SHP77 (cell line): ENCODE measurements at regions not wholly inside any gene's neighbourhood (a gene's known extent, or its start where the extent isn't known, plus 50 kb on each side); places are given as distances from the start of the nearest gene placed in this dataset.
"Not testable (repeated sequence)": the region's sequence is repeated elsewhere in the genome, so short reads cannot be mapped to it uniquely, and the experiment has no call there.

Experiments
- DNase-seq, 2 experiments: peaks; one replicate each; lab custom pipeline; 2025; lab: John Stamatoyannopoulos, UW

- no peak for DNase-seq
Observed at GRCh38 chr6:6748001-6748400, 159.5 kb downstream of the LY86 start.

GRCh38 chr6:6749702-6750491 is 161.4 kb downstream of the LY86 start:
- DNase-seq: peak; percentile 68 to 70

GRCh38 chr6:6750594-6751265 is 162.2 kb downstream of the LY86 start:
- DNase-seq: no peak

- DNase-seq: no peak
Observed at GRCh38 chr6:6751266-6751596, 162.7 kb downstream of the LY86 start.

- DNase-seq: no peak
Observed at GRCh38 chr6:6751619-6752023, 163.1 kb downstream of the LY86 start.

DNA sequence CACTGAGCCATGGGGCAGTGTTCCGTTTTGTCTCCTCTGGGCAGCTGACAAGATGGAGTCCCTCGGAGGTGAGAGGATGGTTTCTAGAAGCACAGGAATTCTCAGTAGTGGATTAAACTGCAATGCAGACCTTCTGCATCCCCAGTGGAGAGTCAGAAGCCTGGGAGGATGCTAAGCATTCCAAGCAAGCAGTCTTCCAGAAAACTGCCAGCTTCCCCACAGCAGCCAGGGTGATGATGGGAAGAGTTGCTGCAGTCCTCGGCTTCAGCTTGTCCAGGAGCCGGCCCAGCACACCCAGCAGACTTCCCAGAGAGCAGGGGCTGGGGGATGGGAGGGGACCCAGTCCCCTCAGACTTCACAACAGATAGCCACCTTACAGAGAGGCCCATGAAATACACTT is 163.6 kb downstream of the LY86 start:
- DNase-seq: no peak

GRCh38 chr6:6753301-6753700 is 164.8 kb downstream of the LY86 start:
- no peak for DNase-seq

GRCh38 chr6:6756526-6756925 is 168.0 kb downstream of the LY86 start:
- no peak for DNase-seq

DNA sequence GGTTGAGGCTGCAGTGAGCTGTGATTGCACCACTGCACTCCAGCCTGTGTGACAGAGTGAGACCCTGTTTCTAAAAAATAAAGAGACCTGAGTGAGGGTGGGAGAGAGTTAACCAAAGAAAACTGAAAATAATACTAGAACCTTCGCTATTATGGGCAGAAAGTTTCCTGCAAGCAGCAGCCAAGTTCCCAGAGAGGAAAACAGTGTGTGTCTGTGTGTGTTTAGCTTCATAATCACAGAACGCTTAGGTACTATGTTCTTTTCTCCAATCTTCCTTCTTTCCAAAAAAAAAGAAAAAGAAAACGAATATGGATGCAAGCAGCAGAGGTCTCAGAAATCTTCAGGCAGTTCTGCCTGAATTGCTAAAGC is 170.0 kb downstream of the LY86 start:
- no peak for DNase-seq

DNA sequence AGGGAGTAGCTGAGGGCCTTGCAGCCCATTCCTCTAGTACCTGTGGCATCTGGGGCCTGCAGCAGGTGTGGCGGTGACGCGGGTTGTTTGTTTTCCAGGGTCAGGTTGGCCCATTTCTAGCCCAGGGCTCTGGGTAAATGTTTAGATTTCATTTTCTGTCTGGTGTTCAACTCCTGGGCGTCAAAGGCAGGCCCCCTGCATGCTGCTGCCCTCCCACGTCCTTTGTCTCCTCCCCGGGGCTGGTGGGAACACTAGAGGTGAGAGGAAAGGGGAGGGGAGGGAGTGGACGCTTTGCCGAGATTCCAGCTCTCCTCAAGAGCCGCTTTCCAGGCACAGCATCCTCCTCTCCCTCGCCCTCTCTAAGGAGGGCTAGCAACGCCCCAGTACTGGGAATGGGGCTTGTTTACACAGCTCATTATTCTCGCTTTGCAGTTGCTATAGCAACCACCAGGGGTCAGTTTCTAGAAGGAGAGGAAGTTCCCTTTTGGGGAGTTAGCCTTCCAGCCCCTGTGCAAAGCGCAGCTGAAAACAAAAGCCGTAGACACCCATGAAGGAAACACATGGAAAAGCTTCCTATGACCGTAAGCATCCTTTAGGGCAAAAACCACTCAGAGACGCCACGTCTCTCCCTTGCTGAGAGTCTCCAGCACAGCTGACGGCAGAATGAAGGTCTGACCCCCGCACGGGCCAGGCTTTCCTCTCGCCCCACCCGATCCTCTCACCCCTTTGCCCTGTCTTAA is 170.6 kb downstream of the LY86 start:
- peak; percentile 74 to 78 for DNase-seq

DNA sequence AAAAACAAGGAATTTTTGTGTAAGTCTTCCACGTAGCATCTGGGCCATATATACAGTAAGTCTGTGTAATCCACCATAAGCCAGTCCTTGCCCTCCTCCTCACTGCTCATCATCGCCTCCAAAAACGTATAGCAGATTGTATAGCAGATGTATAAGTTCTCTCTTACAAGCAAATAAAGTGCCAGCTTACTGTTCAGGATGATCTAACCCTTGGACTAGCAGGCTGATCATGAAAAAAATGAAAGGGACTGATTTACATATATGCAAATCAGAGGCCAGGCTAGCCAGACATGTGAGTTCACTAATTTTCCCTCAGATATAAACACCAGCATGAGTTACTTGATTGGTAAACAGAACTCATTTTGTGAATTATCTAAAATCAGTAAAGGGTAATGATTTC is 171.5 kb downstream of the LY86 start:
- no peak for DNase-seq

GRCh38 chr6:6762566-6762965 is 174.0 kb downstream of the LY86 start:
- not testable (repeated sequence) for DNase-seq

- DNase-seq: no peak
Observed at GRCh38 chr6:6764764-6765434, 176.4 kb downstream of the LY86 start.

- no peak for DNase-seq
Observed at GRCh38 chr6:6766230-6766905, 177.8 kb downstream of the LY86 start.

DNA sequence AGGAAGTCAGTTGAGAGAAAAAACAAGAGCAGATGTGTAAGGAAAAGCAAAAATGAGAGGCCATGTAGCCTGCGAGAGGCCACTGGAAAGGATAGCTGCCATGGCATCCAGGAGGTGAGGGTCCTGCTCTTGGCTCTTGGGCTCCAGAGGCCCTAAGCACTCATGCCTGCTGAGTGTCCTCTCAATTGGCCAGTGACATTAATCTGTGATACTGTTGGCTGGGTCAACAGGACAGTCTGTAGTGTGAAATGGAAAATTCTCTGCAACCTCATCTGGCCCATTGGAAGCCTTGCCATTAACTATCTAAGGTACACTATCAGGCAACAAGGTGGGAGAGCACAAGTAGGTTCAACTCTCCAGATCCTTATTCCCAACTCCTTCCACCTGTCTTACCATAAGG is 180.9 kb downstream of the LY86 start:
- DNase-seq: no peak

DNA sequence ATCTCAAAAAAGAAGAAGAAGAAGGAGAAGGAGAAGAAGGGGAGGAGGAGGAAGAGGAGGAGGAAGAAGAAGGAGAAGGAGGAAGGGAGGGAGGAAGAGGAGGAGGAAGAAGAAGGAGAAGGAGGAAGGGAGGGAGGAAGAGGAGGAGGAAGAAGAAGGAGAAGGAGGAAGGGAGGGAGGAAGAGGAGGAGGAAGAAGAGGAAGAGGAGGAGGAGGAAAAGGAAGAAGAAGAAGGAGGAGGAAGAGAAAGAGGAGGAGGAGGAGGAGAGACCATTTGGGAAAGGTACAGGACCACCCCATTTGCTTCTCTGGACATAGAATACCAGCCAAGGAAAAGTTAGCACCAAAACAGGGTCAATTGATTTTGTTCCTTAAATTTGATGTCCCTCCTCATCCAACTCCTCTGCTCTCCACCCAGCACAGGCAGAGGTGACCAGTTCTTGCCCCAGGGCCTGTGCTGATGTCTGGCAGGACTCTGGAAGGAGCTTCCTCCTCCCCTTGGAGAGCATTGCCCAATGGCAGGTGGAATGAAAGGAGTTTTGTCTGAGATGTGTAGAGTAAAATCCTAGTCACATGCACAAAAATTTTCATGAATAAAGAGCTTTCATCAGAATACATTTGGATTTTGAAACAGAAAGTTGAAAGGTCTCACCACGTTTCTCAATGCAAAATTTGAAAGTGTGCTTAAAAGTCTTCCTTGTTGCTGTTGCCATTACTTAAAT is 182.9 kb downstream of the LY86 start:
- DNase-seq: no peak

- no peak for DNase-seq
Observed at GRCh38 chr6:6771964-6772363, 183.4 kb downstream of the LY86 start.

- peak in 1 of 2 experiments; percentile 11 for DNase-seq
Observed at GRCh38 chr6:6772751-6773150, 184.2 kb downstream of the LY86 start.

GRCh38 chr6:6775074-6775473 is 186.6 kb downstream of the LY86 start:
- DNase-seq: peak in 1 of 2 experiments; percentile 24

DNA sequence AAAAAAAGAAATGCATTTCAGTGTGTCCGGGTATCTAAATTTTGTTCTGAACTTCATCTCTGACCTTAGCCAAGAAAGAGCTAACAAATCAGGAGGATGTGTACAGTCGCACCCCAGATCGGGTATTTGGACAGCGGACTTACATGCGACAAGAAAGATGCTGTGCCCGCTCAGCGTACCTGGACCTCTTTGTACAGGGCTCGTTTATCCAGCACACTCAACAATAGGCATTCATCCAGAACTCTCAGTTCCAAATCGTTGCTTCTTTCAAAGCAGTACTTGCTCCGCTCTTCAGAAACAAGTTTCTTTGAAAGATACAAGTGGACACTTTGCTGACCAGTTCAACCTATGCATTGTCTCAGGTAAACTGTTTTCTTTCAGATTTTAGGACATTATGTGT is 191.7 kb downstream of the LY86 start:
- DNase-seq: no peak

GRCh38 chr6:6781172-6781872 is 192.8 kb downstream of the LY86 start:
- DNase-seq: no peak
